WERI-Rb-1 (cell line): ENCODE measurements at regions not wholly inside any gene's neighbourhood (a gene's known extent, or its start where the extent isn't known, plus 50 kb on each side); places are given as distances from the start of the nearest gene placed in this dataset.

Source experiments
- DNase-seq: peaks from one replicate; pipeline ENCODE4 v3.0.0-alpha.2; 2020
- H3K27ac ChIP-seq: fragments of 250-450 bp; sonication (Bioruptor Pico); 2 replicates; pipeline ENCODE4 v1.5.1; 2020; ENCODE audit warnings: mild to moderate bottlenecking, moderate library complexity
- H3K27me3 ChIP-seq: fragments of 250-450 bp; sonication (Bioruptor Pico); 2 replicates; pipeline ENCODE4 v1.5.1; 2021; ENCODE audit warnings: mild to moderate bottlenecking, low read depth, moderate library complexity; ENCODE audit not compliant: insufficient read depth, severe bottlenecking
- H3K36me3 ChIP-seq: fragments of 250-450 bp; sonication (Bioruptor Pico); 2 replicates; pipeline ENCODE4 v1.5.1; 2020; ENCODE audit warnings: mild to moderate bottlenecking, moderate library complexity
- H3K4me3 ChIP-seq: 2 replicates; pipeline ENCODE4 v1.5.1; 2011; ENCODE audit warnings: low read depth, mild to moderate bottlenecking, control low read depth, low read length
- H3K9me3 ChIP-seq: fragments of 250-450 bp; sonication (Bioruptor Pico); 2 replicates; pipeline ENCODE4 v1.5.1; 2021; ENCODE audit warnings: mild to moderate bottlenecking, moderate library complexity; ENCODE audit not compliant: severe bottlenecking
- TF ChIP-seq, protein P1 (sequence below): IDR thresholded peaks from 2 replicates; pipeline ENCODE4 v1.5.1; 2011; ENCODE audit warnings: low read depth, mild to moderate bottlenecking, control low read depth, inconsistent platforms, low read length

DNA sequence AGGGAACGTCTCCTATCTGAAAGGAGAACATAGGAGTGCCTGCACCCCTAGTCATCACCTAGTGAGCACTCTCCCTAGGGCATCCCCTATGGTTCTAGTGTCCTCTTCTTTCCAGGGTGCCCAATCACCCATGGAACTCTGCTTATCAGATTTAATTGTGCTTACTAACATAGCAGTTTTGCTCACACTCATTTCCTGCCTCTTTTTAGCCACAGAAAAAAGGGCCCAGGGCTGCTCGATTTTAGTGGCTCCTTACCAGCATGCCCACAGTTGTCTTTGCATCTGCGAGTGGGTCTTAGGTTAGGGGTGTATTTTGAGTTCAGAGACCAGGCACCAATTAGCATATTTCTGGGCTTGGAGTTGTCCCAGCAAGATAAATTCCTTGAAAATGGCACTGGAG lies 1110.2 kb downstream of the TAF11L14 start:
- Histone ChIP-seq H3K27me3 (no peaks in the 10 kb centered on the region), H3K9me3 (peaks cover 37% of the 10 kb centered on the region), H3K36me3 (no peaks in the 10 kb centered on the region), H3K27ac (no peak overlapping the region), H3K4me3 (no peak overlapping the region)
- TF ChIP-seq, protein P1, sequence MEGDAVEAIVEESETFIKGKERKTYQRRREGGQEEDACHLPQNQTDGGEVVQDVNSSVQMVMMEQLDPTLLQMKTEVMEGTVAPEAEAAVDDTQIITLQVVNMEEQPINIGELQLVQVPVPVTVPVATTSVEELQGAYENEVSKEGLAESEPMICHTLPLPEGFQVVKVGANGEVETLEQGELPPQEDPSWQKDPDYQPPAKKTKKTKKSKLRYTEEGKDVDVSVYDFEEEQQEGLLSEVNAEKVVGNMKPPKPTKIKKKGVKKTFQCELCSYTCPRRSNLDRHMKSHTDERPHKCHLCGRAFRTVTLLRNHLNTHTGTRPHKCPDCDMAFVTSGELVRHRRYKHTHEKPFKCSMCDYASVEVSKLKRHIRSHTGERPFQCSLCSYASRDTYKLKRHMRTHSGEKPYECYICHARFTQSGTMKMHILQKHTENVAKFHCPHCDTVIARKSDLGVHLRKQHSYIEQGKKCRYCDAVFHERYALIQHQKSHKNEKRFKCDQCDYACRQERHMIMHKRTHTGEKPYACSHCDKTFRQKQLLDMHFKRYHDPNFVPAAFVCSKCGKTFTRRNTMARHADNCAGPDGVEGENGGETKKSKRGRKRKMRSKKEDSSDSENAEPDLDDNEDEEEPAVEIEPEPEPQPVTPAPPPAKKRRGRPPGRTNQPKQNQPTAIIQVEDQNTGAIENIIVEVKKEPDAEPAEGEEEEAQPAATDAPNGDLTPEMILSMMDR, result no peak
- no peak for DNase-seq

DNA sequence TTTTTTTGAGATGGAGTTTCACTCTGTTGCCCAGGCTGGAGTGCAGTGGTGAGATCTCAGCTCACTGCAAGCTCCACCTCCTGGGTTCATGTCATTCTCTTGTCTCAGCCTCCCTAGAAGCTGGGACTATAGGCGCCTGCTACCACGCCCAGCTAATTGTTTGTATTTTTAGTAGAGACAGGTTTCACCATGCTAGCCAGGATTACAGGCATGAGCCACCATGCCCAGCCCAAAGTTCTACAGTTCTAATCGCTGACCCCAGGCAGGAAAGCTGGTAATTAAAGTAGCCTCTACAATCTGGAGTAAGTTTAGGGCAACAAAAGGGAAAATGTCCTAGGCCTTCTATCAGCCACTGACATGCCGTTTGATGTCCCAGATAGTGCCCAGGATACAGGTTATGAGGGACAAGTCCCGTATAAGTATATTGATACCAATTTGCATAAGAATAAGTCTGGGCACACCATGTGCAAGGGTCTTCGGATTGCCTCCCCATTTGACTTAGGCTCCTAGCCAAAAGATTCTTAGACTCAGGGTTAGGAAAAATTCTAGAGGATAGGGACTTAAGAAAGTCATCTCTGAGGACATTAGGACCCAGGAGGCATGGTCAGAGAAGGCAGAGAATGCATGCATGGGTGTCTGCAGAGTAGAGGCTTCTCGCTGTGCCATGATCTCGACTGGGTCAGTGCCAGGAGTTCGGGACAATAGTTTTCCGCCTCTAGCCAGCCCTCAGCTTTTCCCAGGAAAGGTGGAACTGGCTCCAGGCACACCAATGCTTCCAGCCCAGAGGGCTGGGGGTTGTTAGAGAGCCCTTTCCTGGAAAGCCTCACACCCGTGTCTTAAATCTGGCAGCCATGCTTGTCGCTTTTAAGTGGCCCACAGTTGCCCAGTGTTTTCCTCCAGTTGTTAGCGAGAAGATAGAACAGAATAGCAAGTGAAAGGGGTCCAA lies 1111.1 kb downstream of the TAF11L14 start:
- Histone ChIP-seq H3K4me3 (no peak overlapping the region), H3K9me3 (peaks cover 45% of the 10 kb centered on the region), H3K36me3 (no peaks in the 10 kb centered on the region), H3K27me3 (no peaks in the 10 kb centered on the region), H3K27ac (no peak overlapping the region)
- DNase-seq, result no peak
- TF ChIP-seq, protein P1, result no peak

DNA sequence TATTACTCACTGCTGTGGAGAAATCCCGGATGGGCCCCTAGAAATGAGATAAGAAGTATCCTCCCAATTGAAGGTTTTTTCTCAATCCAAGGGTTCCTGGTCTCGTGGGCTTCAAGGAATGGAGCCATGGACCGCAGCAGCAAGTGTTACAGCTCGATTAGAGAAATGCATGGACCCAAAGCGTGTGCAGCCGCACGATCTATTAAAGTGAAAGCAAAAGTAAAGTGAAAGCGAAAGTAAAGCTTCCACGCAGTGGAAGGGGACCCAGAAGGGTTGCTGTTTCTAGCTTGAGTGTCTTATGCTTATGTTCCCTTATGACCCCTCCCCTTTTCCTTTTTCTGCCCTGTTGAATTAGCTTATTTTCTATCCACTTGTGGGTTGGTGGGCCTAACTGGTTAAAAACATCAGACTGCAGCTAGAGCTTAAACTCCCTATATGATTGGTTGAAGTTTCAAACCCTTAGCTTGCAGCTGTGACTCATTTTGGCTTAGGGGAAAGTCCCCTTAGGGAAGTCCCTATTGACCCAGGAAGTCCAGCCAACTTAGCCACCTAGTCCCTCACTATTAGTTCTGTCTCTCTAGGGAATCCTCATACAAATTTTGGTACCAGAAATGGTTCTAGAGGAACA lies 1111.8 kb downstream of the TAF11L14 start:
- no peaks in the 10 kb centered on the region for H3K27me3 ChIP-seq
- H3K36me3 ChIP-seq, result no peaks in the 10 kb centered on the region
- no peak overlapping the region for H3K4me3 ChIP-seq
- no peak overlapping the region for H3K27ac ChIP-seq
- TF ChIP-seq, protein P1, result no peak
- H3K9me3 ChIP-seq, result peaks cover 49% of the 10 kb centered on the region
- no peak for DNase-seq

DNA sequence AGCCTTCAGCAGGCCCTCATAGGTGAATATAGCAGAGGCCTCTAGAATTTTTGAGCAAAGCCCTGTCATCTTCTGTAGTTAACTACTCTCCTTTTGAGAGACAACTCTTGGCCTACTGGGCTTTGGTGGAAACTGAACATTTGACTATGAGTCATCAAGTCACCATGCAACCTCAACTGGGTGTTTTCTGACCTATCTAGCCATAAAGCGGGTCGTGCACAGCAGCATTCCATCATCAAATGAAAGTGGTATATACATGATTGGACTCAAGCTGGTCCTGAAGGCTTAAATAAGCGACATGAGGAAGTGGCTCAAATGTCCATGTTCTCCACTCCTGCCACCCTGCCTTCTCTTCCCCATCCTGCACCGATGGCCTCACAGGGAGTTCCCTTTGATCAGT lies 1115.5 kb downstream of the TAF11L14 start:
- DNase-seq, result no peak
- H3K36me3 ChIP-seq, result no peaks in the 10 kb centered on the region
- H3K9me3 ChIP-seq, result peaks cover 52% of the 10 kb centered on the region
- H3K4me3 ChIP-seq, result no peak overlapping the region
- H3K27ac ChIP-seq, result no peak overlapping the region
- TF ChIP-seq, protein P1, result no peak
- H3K27me3 ChIP-seq, result no peaks in the 10 kb centered on the region

DNA sequence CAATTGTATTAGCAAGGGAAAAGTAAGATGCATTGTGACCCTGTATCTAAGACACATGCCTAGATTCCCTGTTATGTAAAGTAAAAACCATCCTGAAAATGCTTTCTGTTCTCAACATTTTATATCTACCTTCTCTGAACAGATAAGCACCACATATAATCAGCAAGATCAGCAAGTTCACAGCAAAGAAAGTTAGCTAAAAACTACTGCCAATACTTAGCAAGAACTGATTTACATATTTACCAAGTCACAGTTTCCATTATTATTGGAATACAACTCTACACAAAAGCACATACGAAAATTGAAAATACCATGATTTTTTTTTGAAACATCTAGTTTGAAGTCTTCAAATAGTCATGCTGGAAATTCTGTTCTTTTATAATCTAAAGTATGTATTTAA lies 1118.1 kb downstream of the TAF11L14 start:
- no peak for DNase-seq
- H3K36me3 ChIP-seq, result no peaks in the 10 kb centered on the region
- H3K4me3 ChIP-seq, result no peak overlapping the region
- no peaks in the 10 kb centered on the region for H3K27me3 ChIP-seq
- TF ChIP-seq, protein P1, result no peak
- H3K9me3 ChIP-seq, result peaks cover 35% of the 10 kb centered on the region
- no peak overlapping the region for H3K27ac ChIP-seq
